Testis (tissue), 2 donors: ENCODE measurements at regions not wholly inside any gene's neighbourhood (a gene's known extent, or its start where the extent isn't known, plus 50 kb on each side); places are given as distances from the start of the nearest gene placed in this dataset.

ENCODE experiments used
- DNase-seq: peaks from one replicate; pipeline ENCODE4 v3.0.0-alpha.2; 2019
- H3K27ac ChIP-seq, 2 donors: fragments of 200-600 bp; sonication (generic); one replicate each; pipeline ENCODE4 v1.5.1; 2019
- H3K27me3 ChIP-seq: fragments of 200-600 bp; sonication (generic); one replicate; pipeline ENCODE4 v1.5.1; 2019
- H3K36me3 ChIP-seq: fragments of 200-600 bp; sonication (generic); one replicate; pipeline ENCODE4 v1.5.1; 2017; ENCODE audit warnings: low read depth; ENCODE audit errors: missing control alignments
- H3K4me1 ChIP-seq: fragments of 200-600 bp; sonication (generic); one replicate; pipeline ENCODE4 v1.5.1; 2019
- H3K4me3 ChIP-seq, 2 donors: fragments of 200-600 bp; sonication (generic); one replicate each; pipeline ENCODE4 v1.5.1; 2017 to 2019
- H3K9me3 ChIP-seq: fragments of 200-600 bp; sonication (generic); one replicate; pipeline ENCODE4 v1.5.1; 2017
- CTCF ChIP-seq, 3 experiments: fragments of 450-650 bp in 2 of 3; fragments of 200-600 bp in 1 of 3; sonication (generic) in 1 of 3; IDR thresholded peaks; one replicate each; pipeline ENCODE4 v1.5.1; 2016 to 2019; ENCODE audit warnings: antibody characterized with exemption in 3 of 3, mild to moderate bottlenecking in 2 of 3, moderate library complexity in 1 of 3
- POLR2A ChIP-seq: fragments of 450-650 bp; IDR thresholded peaks from one replicate; pipeline ENCODE4 v1.6.1; 2017; ENCODE audit warnings: antibody characterized with exemption, mild to moderate bottlenecking, moderate library complexity
- WGBS, 2 donors: methylation state at CpG; one replicate each; pipeline ENCODE4 v1.1.5; 2018; 5-methylcytosine and 5-hydroxymethylcytosine counted together
- intact Hi-C: fragments of 100-400 bp; cut with DNase I; formaldehyde crosslinking; loops from one replicate; pipeline ENCODE4 v1.15.1; 2023; ENCODE audit warnings: low total_unique reads

- 78 to 88% methylated on average over 10 of the region's 10 CpGs for WGBS, 2 donors
- no peaks in the 10 kb centered on the region for H3K27me3 ChIP-seq
- intact Hi-C loops: no loop called here
- H3K36me3 ChIP-seq: no peaks in the 10 kb centered on the region
- peaks cover 16% of the 10 kb centered on the region for H3K4me1 ChIP-seq
- no peak for TF ChIP-seq CTCF (IDR thresholded peaks at IDR 0.05)
- no peak for TF ChIP-seq POLR2A
- H3K27ac ChIP-seq: no peak overlapping the region
- no peak overlapping the region for H3K4me3 ChIP-seq
- DNase-seq: no peak
- no peaks in the 10 kb centered on the region for H3K9me3 ChIP-seq
Observed at GRCh38 chr2:42863320-42863719, 70.9 kb upstream of the HAAO start.

- intact Hi-C loops: no loop called here
- H3K27me3 ChIP-seq: no peaks in the 10 kb centered on the region
- no peak for DNase-seq
- H3K36me3 ChIP-seq: no peaks in the 10 kb centered on the region
- no peak overlapping the region for H3K27ac ChIP-seq
- 89 to 91% methylated on average over 5 to 11 of the region's 12 CpGs for WGBS, 2 donors
- no peaks in the 10 kb centered on the region for H3K9me3 ChIP-seq
- TF ChIP-seq CTCF (IDR thresholded peaks at IDR 0.05) (no peak), POLR2A (no peak)
- no peak overlapping the region for H3K4me3 ChIP-seq
- peaks cover 16% of the 10 kb centered on the region for H3K4me1 ChIP-seq
Observed at GRCh38 chr2:42862669-42863185, 70.3 kb upstream of the HAAO start.

GRCh38 chr2:42861321-42861720 lies 68.9 kb upstream of the HAAO start:
- WGBS, 2 donors: 82 to 95% methylated on average over 2 of the region's 2 CpGs
- no peak for DNase-seq

GRCh38 chr2:42860319-42861094 lies 68.1 kb upstream of the HAAO start:
- intact Hi-C loops: no loop called here
- Histone ChIP-seq H3K27me3 (no peaks in the 10 kb centered on the region), H3K4me3 (no peak overlapping the region), H3K4me1 (no peaks in the 10 kb centered on the region), H3K9me3 (no peaks in the 10 kb centered on the region), H3K36me3 (no peaks in the 10 kb centered on the region), H3K27ac (no peak overlapping the region)
- no peak for DNase-seq
- TF ChIP-seq CTCF (IDR thresholded peaks at IDR 0.05) (no peak), POLR2A (no peak)
- WGBS, 2 donors: 77 to 86% methylated on average over 5 of the region's 5 CpGs

More at GRCh38 chr2:42861321-42861720, 68.9 kb upstream of the HAAO start:
- Histone ChIP-seq H3K36me3 (no peaks in the 10 kb centered on the region), H3K4me3 (no peak overlapping the region), H3K9me3 (no peaks in the 10 kb centered on the region), H3K27me3 (no peaks in the 10 kb centered on the region), H3K27ac (no peak overlapping the region), H3K4me1 (peaks cover 4% of the 10 kb centered on the region)
- intact Hi-C loops: no loop called here
- TF ChIP-seq CTCF (IDR thresholded peaks at IDR 0.05): no peak

- H3K27me3 ChIP-seq: no peaks in the 10 kb centered on the region
- no peaks in the 10 kb centered on the region for H3K36me3 ChIP-seq
- no peak for DNase-seq
- no peaks in the 10 kb centered on the region for H3K9me3 ChIP-seq
- TF ChIP-seq POLR2A (no peak), CTCF (IDR thresholded peaks at IDR 0.05) (no peak)
- no peak overlapping the region for H3K27ac ChIP-seq
- WGBS, 2 donors: 72 to 80% methylated on average over 4 of the region's 4 CpGs
- H3K4me3 ChIP-seq: no peak overlapping the region
- intact Hi-C loops: no loop called here
- peaks cover 2% of the 10 kb centered on the region for H3K4me1 ChIP-seq
Observed at GRCh38 chr2:42859791-42860190, 67.4 kb upstream of the HAAO start.
